Stimulated activated naive CD8-positive, alpha-beta T cell treated with anti-CD3 and anti-CD28 coated beads, Interleukin-15, amount 100 ng/mL, for 72 hours (primary cell): ENCODE measurements at regions not wholly inside any gene's neighbourhood (a gene's known extent, or its start where the extent isn't known, plus 50 kb on each side); places are given as distances from the start of the nearest gene placed in this dataset.
A peak's percentile ranks its signal among the peaks of the same experiment; 100 is the strongest.
"Not testable (repeated sequence)": the region's sequence is repeated elsewhere in the genome, so short reads cannot be mapped to it uniquely, and the experiment has no call there.

Experiments
- ATAC-seq: fragments of 150-1000 bp; cut with Tn5 transposase; 2 replicates; pipeline ENCODE4 v1.10.0; 2021; ENCODE audit warnings: mild to moderate bottlenecking, moderate library complexity
- DNase-seq, 2 donors: peaks; one replicate each; pipeline ENCODE4 v3.0.0; 2021 to 2022
- H3K27ac Mint-ChIP-seq, 2 donors: one replicate each; pipeline ENCODE4 v1.8.0; 2022; ENCODE audit warnings: mild to moderate bottlenecking in 2 of 2, mixed read lengths in 2 of 2, moderate library complexity in 2 of 2
- H3K27me3 Mint-ChIP-seq: one replicate; pipeline ENCODE4 v1.8.0; 2022; ENCODE audit warnings: mixed read lengths
- H3K4me1 Mint-ChIP-seq: one replicate; pipeline ENCODE4 v1.8.0; 2022; ENCODE audit warnings: mild to moderate bottlenecking, mixed read lengths
- H3K4me3 Mint-ChIP-seq, 2 donors: one replicate each; pipeline ENCODE4 v1.8.0; 2022; ENCODE audit warnings: mild to moderate bottlenecking in 2 of 2, mixed read lengths in 2 of 2, moderate library complexity in 1 of 2
- H3K9me3 Mint-ChIP-seq, 2 donors: one replicate each; pipeline ENCODE4 v1.8.0; 2022; ENCODE audit warnings: mixed read lengths in 2 of 2

DNA sequence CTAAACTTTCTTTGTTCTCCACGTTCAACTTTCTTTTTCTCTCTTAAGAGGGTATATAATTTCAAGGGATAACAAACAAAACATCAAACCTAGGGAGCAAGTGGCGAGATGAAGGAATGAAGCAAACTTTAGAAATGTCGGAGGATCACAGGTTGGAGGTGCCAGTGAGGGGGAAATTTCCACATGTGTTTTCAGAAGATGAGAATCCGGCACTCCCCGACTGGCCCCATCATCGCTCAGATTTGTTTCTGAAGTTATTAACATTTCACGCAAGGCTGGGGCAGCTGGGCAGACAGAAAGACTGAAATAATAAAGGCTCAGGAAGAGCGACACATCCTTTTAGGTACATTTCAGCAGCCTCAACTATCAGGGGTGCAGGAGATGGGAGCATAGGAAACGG is 134.9 kb downstream of the SMIM20 start:
- ATAC-seq = no peak
- no peak overlapping the region for H3K27ac Mint-ChIP-seq
- DNase-seq = no peak
- H3K4me1 Mint-ChIP-seq = no peaks in the 10 kb centered on the region
- H3K9me3 Mint-ChIP-seq = peaks cover 0 to 8% of the 10 kb centered on the region in 2 donors
- peaks cover 56% of the 10 kb centered on the region for H3K27me3 Mint-ChIP-seq
- no peak overlapping the region for H3K4me3 Mint-ChIP-seq

DNA sequence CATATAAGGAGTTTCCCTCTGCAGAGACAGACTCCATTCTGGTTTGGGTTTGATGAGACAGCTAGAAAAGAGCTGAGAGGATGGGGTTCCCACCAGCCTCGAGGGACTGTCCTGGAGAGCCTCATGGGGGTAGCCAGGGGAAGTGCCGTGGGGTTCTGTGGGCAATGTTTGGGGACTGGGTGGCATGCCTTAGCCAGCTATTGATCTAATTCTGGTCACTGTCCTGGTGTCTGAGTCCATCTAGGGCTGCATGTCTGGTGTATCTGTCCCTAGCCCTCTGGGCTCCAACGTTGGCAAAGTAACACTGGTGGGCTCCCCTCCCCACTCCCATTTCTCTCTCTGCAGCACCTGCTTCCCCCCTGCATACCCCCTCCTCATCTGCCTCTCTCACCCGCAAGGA is 135.4 kb downstream of the SMIM20 start:
- Mint-ChIP-seq H3K4me3 (no peak overlapping the region), H3K9me3 (peaks cover 0 to 8% of the 10 kb centered on the region in 2 donors), H3K27me3 (peaks cover 51% of the 10 kb centered on the region), H3K4me1 (no peaks in the 10 kb centered on the region), H3K27ac (no peak overlapping the region)
- ATAC-seq = no peak
- DNase-seq = no peak

GRCh38 chr4:26050212-26050643 is 136.2 kb downstream of the SMIM20 start:
- Mint-ChIP-seq H3K4me1 (no peaks in the 10 kb centered on the region), H3K27ac (peak overlapping the region in 1 of 2 donors; percentile 28)
- DNase-seq = no peak

GRCh38 chr4:26050671-26051070 is 136.7 kb downstream of the SMIM20 start:
- Mint-ChIP-seq H3K27me3 (peaks cover 41% of the 10 kb centered on the region), H3K27ac (no peak overlapping the region), H3K4me3 (no peak overlapping the region), H3K4me1 (no peaks in the 10 kb centered on the region), H3K9me3 (peaks cover 0 to 8% of the 10 kb centered on the region in 2 donors)
- ATAC-seq = no peak
- no peak for DNase-seq

More at GRCh38 chr4:26050212-26050643, 136.2 kb downstream of the SMIM20 start:
- H3K4me3 Mint-ChIP-seq = no peak overlapping the region
- peaks cover 45% of the 10 kb centered on the region for H3K27me3 Mint-ChIP-seq
- no peak for ATAC-seq
- H3K9me3 Mint-ChIP-seq = peaks cover 0 to 8% of the 10 kb centered on the region in 2 donors

GRCh38 chr4:26051240-26051639 is 137.2 kb downstream of the SMIM20 start:
- Mint-ChIP-seq H3K27me3 (peaks cover 39% of the 10 kb centered on the region), H3K4me3 (no peak overlapping the region), H3K4me1 (no peaks in the 10 kb centered on the region), H3K27ac (no peak overlapping the region), H3K9me3 (peaks cover 0 to 4% of the 10 kb centered on the region in 2 donors)
- no peak for DNase-seq
- ATAC-seq = no peak

DNA sequence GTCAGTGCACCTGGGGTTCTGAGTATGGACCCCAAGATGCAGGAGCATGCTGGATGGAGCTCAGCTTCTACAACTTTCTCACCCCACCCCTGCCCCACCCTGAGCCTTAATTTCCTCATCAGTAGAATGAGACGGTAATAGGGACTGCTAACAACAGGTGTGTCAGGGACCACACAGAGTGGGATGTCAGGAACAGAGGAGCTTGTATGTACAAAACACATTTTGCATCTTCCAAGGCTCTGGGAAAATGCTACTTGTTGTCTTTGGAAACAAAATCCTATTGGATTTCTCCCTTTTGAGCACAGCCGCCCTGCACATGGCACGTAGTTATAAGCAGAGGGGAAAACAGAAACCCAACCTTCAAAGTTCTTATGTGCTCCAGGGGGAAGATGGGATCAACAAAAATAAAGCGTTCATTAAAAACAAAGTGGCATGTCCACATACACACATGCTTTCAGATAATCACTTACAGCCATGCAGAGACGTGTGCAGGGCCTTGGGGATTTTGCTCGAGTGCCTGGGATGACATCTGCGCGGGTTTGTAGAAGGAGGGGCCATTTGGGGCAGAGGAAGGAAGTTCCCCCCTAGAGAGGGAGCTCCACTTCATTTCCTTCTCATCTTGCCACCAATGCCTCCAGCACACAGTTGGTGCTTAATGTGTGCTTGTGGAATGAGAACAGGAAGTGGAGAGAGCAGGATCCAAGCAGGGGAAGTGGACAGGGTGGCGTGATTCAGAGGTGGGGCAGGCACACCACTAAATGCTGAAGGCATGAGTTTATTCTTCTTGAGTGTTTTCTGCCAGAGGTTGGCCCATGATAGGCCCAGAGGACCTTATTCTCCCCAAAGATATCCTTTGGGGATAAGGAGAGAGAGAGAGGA is 138.9 kb downstream of the SMIM20 start:
- DNase-seq (no peak), ATAC-seq (no peak)
- Mint-ChIP-seq H3K9me3 (no peaks in the 10 kb centered on the region), H3K27ac (no peak overlapping the region), H3K27me3 (peaks cover 44% of the 10 kb centered on the region), H3K4me3 (no peak overlapping the region), H3K4me1 (no peaks in the 10 kb centered on the region)

GRCh38 chr4:26053761-26054160 is 139.7 kb downstream of the SMIM20 start:
- Mint-ChIP-seq H3K27me3 (peaks cover 39% of the 10 kb centered on the region), H3K4me1 (peaks cover 7% of the 10 kb centered on the region), H3K4me3 (no peak overlapping the region), H3K9me3 (no peaks in the 10 kb centered on the region), H3K27ac (no peak overlapping the region)
- ATAC-seq (no peak), DNase-seq (no peak)

DNA sequence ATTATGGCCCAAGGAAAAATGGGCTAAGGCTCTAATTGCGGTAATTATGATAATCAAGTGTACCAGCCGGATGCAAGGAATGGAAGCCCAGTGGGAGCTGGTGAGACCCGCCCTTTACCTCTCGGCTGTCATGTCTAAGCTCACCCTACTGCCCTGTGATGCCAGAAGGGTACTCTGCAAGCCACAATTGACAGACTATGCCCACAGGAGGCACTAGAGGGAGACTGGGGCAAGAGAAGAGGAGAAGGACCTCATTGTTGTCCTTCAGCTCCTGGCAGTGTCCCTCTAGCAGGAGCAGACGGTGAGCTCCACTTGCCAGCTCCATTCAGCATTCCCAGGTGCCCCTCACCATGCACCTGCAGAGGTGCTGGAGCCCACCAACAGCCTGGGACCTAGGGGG is 141.8 kb downstream of the SMIM20 start:
- ATAC-seq = no peak
- no peaks in the 10 kb centered on the region for H3K9me3 Mint-ChIP-seq
- H3K27ac Mint-ChIP-seq = no peak overlapping the region
- peaks cover 36% of the 10 kb centered on the region for H3K27me3 Mint-ChIP-seq
- H3K4me1 Mint-ChIP-seq = peaks cover 12% of the 10 kb centered on the region
- H3K4me3 Mint-ChIP-seq = no peak overlapping the region
- no peak for DNase-seq

- no peak overlapping the region for H3K27ac Mint-ChIP-seq
- ATAC-seq (no peak), DNase-seq (no peak)
- peaks cover 33% of the 10 kb centered on the region for H3K27me3 Mint-ChIP-seq
- H3K4me3 Mint-ChIP-seq = no peak overlapping the region
- no peaks in the 10 kb centered on the region for H3K9me3 Mint-ChIP-seq
- H3K4me1 Mint-ChIP-seq = peaks cover 17% of the 10 kb centered on the region
Observed at GRCh38 chr4:26056406-26056805, 142.4 kb downstream of the SMIM20 start.

DNA sequence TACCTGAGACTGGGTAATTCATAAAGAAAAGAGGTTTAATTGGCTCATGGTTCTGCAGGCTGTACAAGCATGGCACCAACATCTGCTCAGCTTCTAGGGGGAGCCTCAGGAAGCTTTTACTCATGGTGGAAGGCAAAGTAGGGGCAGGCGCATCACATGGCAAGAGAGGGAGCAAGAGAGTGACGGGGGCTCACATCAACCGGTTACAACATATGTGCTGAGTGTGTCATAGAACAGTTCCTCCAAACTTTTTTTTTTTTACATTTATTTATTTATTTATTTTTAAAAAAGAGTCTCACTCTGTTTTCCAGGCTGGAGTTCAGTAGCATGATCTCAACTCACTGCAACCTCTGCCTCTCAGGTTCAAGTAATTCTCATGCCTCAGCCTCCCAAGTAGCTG is 143.8 kb downstream of the SMIM20 start:
- Mint-ChIP-seq H3K27me3 (peaks cover 30% of the 10 kb centered on the region), H3K4me1 (peaks cover 23% of the 10 kb centered on the region)
- H3K4me3 Mint-ChIP-seq, ATAC-seq, H3K27ac Mint-ChIP-seq, H3K9me3 Mint-ChIP-seq, DNase-seq: not testable (repeated sequence)

GRCh38 chr4:26058537-26058936 is 144.5 kb downstream of the SMIM20 start:
- peak; percentile 31 to 66 for DNase-seq
- peak overlapping the region in 1 of 2 donors; percentile 61 for H3K4me3 Mint-ChIP-seq

DNA sequence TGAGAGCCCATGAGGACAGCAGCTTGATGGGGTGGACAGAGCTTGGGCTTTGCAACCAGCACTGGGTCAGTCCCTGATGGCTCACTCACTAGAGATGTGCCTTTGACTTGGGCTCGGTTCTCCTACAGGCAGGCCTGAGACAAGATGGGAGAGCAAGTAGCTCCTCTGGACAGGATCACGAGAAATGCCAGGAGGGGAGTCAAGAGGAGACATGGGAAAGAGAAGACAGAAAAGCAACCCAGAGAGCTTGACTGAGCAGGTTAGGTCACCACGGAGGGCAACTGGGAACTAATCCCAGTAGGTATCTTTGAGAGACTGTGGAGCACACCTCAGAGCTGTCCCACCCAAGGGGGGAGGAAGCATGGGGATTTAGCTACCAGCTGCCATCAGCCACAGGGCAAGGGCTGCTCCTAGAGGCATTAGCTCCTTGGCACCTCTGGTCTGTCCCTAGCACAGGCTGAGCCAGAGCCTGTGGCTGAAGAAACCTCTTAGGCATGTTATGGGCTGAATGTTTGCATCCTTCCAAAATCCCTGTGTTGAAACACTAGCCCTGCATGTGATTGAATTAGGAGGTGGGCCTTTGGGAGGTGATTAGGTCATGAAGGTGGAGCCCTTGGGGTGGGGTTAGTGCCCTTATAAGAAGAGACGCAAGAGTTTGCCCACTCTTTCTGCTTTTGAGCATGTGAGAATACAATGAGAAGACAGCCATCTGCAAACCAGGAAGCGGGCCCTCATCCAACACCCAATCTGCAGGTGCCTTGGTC is 145.6 kb downstream of the SMIM20 start:
- H3K4me3 Mint-ChIP-seq = no peak overlapping the region
- no peak for DNase-seq
- no peak for ATAC-seq
- peaks cover 23% of the 10 kb centered on the region for H3K4me1 Mint-ChIP-seq
- H3K27me3 Mint-ChIP-seq = peaks cover 24% of the 10 kb centered on the region
- H3K27ac Mint-ChIP-seq = peak overlapping the region in 1 of 2 donors; percentile 32
- H3K9me3 Mint-ChIP-seq = no peaks in the 10 kb centered on the region

More at GRCh38 chr4:26058537-26058936, 144.5 kb downstream of the SMIM20 start:
- peaks cover 24% of the 10 kb centered on the region for H3K27me3 Mint-ChIP-seq
- H3K27ac Mint-ChIP-seq = peak overlapping the region; percentile 8 to 49
- ATAC-seq = peak; percentile 99
- peaks cover 23% of the 10 kb centered on the region for H3K4me1 Mint-ChIP-seq
- H3K9me3 Mint-ChIP-seq = no peaks in the 10 kb centered on the region

DNA sequence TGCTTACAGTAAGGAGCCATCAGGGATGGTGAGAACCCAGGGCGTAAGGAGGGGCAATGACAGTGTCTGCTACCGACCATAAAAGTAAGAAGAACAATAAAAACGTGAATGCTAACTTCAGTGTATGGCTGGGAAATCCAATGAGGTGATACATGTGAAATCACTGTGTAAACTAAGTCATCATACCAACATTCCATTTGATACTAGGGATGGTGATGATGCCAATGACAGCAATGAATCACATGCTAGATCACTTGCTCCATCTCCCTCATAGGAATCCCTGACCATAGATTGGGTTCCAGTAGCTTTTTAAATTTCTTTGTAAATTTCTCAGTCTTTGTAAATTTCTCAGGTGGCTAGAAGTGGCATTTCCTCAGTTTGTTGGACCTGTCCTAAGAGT is 146.3 kb downstream of the SMIM20 start:
- Mint-ChIP-seq H3K27ac (peak overlapping the region in 1 of 2 donors; percentile 14), H3K9me3 (no peaks in the 10 kb centered on the region), H3K4me1 (peaks cover 23% of the 10 kb centered on the region), H3K4me3 (no peak overlapping the region), H3K27me3 (peaks cover 24% of the 10 kb centered on the region)
- ATAC-seq (no peak), DNase-seq (no peak)

DNA sequence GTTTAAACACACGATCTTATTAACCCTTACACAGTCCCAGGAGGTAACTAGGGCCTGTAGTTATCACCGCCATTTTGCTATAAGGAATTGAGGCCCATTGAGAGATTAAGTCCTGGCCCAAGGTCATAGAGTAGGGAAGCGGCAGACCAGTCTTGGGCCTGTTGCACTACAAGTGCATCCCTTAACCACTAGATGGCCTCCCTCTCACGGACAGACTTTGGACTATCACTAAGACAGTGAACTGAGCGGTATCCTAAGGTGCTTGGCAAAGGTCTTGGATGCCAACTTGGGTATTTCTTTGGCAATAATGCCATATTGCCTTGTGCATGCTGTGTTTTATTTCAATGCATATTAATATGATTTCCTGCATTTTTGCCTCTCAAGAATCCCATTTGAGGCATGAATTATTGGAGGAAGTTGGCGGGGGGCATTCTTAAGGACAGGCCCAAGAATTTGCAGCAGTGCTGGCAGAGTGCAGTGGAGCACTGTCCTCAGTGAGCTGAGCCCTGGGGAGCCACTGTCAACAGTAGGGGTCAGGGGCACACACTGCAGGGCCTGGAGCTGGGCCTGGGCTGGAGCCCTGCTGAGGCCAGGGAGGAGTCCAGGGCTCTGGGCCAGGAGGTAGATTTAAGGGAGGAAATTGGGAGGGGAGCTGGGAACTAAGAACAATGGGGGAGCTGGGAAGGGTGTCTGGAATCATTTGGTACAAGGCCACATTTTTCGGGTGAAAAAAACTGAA is 147.4 kb downstream of the SMIM20 start:
- H3K4me1 Mint-ChIP-seq = peaks cover 23% of the 10 kb centered on the region
- H3K9me3 Mint-ChIP-seq = no peaks in the 10 kb centered on the region
- DNase-seq (peak in 1 of 2 donors; percentile 42), ATAC-seq (peak; percentile 64)
- H3K4me3 Mint-ChIP-seq = no peak overlapping the region
- peaks cover 19% of the 10 kb centered on the region for H3K27me3 Mint-ChIP-seq
- H3K27ac Mint-ChIP-seq = peak overlapping the region in 1 of 2 donors; percentile 19

DNA sequence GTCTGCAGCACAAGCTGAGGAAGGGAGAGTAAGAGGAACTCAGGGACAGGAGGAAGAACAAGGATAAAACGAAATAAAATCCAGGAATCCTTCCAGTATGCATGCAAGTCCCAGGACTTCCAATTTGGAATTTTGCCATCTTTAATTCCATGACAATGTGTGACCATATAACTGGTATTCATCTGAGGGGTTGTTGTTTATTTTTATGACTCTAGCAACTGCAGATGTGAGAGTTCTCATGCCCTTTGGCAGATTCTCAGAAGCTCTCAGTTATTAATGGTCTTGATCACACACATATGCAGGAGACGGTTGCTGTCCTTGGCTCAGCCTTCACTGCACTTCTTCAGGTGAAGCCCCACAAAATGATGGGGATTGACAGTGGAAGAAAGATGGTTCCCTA is 148.2 kb downstream of the SMIM20 start:
- H3K27ac Mint-ChIP-seq = no peak overlapping the region
- H3K4me1 Mint-ChIP-seq = peaks cover 23% of the 10 kb centered on the region
- H3K4me3 Mint-ChIP-seq = no peak overlapping the region
- H3K27me3 Mint-ChIP-seq = peaks cover 15% of the 10 kb centered on the region
- ATAC-seq (no peak), DNase-seq (no peak)
- no peaks in the 10 kb centered on the region for H3K9me3 Mint-ChIP-seq
